Upper lobe of right lung (tissue), 1 donor: ENCODE measurements at regions not wholly inside any gene's neighbourhood (a gene's known extent, or its start where the extent isn't known, plus 50 kb on each side); places are given as distances from the start of the nearest gene placed in this dataset.
"Not testable (repeated sequence)": the region's sequence is repeated elsewhere in the genome, so short reads cannot be mapped to it uniquely, and the experiment has no call there.

Experiments
- ATAC-seq: fragments of 200-7000 bp; cut with Tn5 transposase; one replicate; pipeline ENCODE4 v1.9.1; 2020; ENCODE audit warnings: mild to moderate bottlenecking, moderate library complexity
- DNase-seq: peaks from one replicate; pipeline ENCODE4 v3.0.0-alpha.2; 2020
- H3K27ac ChIP-seq: fragments of 200-600 bp; one replicate; pipeline ENCODE4 v1.8.0; 2022
- H3K27me3 ChIP-seq: fragments of 200-600 bp; one replicate; pipeline ENCODE4 v1.8.0; 2022; ENCODE audit warnings: mild to moderate bottlenecking
- H3K36me3 ChIP-seq: fragments of 200-600 bp; one replicate; pipeline ENCODE4 v1.8.0; 2022
- H3K4me1 ChIP-seq: fragments of 200-600 bp; one replicate; pipeline ENCODE4 v1.8.0; 2022
- H3K4me3 ChIP-seq: fragments of 200-600 bp; one replicate; pipeline ENCODE4 v1.8.0; 2022; ENCODE audit warnings: mild to moderate bottlenecking
- H3K9me3 ChIP-seq: fragments of 200-600 bp; one replicate; pipeline ENCODE4 v1.8.0; 2022
- intact Hi-C: fragments of 100-400 bp; cut with DNase I; formaldehyde crosslinking; loops from one replicate; pipeline ENCODE4 v1.11.0; 2022
- TF ChIP-seq, protein P1 (sequence below): fragments of 200-600 bp; IDR thresholded peaks from one replicate; pipeline ENCODE4 v1.8.0; 2022; ENCODE audit warnings: antibody characterized with exemption
- donor health status: DM: no; HTN: yes; CAD: no; lungs with severe emphysema.

DNA sequence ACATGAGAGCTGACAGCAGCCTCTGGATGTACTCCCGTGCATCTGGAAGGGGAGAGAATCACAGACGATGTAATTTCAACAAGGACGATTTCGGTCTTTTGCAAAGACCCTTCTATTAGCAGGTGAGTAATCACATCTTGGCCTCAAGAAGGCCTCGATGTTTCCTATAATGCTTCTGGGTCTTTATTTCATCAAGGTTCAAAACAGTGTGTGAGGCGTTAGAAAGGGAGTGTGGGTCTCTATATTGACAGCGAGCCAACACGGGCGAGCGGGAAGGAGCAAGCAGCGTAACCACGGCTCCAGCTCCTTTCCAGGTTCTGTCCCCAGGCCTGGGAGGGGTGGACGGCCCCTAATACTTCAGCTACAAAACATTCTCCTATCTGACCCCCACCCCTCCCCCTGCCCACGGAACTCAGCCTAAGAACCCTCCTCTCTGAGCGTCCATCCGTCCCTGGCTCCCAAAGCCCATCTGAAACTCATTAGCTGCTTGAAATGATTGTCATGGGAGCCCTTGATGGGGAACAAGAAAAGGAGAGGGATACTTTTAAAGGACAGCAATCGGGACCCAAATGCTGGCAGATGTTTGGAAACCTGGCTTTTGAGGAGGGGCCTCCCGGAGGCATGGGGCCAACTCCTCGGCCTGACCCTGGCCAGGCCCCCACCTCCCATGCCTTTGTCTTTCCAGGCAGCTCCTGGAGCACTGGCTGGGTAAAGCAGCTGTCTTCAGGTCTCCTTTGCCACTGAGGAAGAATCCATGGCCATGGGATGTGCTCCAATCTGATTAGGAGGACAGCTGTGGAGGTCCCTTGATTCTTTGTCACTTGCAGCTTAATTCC lies 250.8 kb downstream of the FOXD2 start:
- intact Hi-C loops = no loop called here
- no peaks in the 10 kb centered on the region for H3K4me1 ChIP-seq
- ATAC-seq (no peak), DNase-seq (peak; percentile 40)
- H3K9me3 ChIP-seq = no peaks in the 10 kb centered on the region
- H3K4me3 ChIP-seq = no peak overlapping the region
- TF ChIP-seq, protein P1, sequence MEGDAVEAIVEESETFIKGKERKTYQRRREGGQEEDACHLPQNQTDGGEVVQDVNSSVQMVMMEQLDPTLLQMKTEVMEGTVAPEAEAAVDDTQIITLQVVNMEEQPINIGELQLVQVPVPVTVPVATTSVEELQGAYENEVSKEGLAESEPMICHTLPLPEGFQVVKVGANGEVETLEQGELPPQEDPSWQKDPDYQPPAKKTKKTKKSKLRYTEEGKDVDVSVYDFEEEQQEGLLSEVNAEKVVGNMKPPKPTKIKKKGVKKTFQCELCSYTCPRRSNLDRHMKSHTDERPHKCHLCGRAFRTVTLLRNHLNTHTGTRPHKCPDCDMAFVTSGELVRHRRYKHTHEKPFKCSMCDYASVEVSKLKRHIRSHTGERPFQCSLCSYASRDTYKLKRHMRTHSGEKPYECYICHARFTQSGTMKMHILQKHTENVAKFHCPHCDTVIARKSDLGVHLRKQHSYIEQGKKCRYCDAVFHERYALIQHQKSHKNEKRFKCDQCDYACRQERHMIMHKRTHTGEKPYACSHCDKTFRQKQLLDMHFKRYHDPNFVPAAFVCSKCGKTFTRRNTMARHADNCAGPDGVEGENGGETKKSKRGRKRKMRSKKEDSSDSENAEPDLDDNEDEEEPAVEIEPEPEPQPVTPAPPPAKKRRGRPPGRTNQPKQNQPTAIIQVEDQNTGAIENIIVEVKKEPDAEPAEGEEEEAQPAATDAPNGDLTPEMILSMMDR = no peak
- H3K36me3 ChIP-seq = no peaks in the 10 kb centered on the region
- H3K27me3 ChIP-seq = peaks cover 9% of the 10 kb centered on the region
- H3K27ac ChIP-seq = no peak overlapping the region

DNA sequence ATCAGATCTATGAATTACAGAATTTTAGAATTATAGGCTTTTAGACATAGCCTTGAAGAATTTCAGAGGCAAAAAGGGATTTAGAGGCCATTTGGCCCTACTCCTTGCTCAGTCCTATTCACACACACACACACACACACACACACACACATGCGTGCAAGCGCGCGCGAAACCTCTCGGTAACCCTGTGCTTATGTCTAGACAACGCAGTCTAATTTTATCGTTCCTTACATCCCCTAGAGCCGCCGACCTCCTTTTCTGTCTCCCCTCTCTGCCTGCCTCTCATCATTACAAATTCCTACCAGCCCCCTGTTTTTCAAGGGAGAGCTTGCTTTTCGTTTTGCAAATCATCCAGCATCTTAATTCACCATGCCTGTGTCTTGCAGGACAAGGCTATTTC lies 252.1 kb downstream of the FOXD2 start:
- no peaks in the 10 kb centered on the region for H3K36me3 ChIP-seq
- H3K4me1 ChIP-seq = no peaks in the 10 kb centered on the region
- H3K27ac ChIP-seq = no peak overlapping the region
- TF ChIP-seq, protein P1 = no peak
- ATAC-seq (no peak), DNase-seq (peak; percentile 18)
- intact Hi-C loops = no loop called here
- H3K9me3 ChIP-seq = no peaks in the 10 kb centered on the region
- peaks cover 9% of the 10 kb centered on the region for H3K27me3 ChIP-seq
- H3K4me3 ChIP-seq = no peak overlapping the region

DNA sequence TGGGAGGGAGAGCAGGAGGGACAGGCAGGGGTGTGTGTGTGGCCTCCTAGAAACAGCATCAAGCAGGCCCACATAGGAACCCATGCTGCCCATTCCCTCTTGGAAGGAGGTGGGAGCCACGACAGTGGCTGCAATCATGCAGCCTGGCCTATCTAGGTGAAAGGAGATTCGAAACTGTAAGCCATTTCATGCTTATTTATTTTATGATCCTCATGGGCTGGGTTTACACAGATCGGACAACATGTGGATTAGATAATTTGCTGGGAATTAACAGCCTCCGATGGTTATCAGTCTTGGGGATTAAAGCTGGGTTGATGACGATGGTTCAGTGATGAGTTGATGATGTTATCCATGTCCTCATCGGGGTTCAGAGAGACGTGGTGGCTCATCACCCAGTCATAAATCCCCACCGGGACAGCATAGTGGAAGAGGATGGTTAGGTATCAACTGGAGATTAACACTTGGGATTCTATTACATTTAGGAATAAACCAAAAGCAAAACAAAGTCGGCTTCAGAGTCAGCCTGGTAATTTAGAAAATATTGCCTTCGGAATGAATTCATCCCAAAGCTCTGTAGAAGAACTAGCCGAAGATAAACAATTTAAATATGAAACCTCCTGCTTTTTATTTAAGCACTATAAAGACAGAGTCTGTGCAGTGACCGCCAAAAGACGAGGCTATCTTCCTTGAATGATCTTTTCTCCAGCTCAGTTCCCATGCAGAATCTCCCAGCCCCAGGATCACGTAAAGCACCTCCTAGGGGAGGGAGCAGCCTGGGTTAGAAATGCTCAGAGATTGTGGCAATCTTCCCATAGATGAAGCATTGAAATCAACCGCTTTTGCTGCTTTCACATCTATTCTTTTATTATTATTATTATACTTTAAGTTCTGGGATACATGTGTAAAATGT lies 252.8 kb downstream of the FOXD2 start:
- Histone ChIP-seq H3K36me3 (no peaks in the 10 kb centered on the region), H3K4me1 (no peaks in the 10 kb centered on the region), H3K27me3 (peaks cover 9% of the 10 kb centered on the region), H3K27ac (no peak overlapping the region), H3K4me3 (no peak overlapping the region), H3K9me3 (no peaks in the 10 kb centered on the region)
- intact Hi-C loops = no loop called here
- DNase-seq (peak; percentile 11), ATAC-seq (no peak)
- TF ChIP-seq, protein P1 = no peak

DNA sequence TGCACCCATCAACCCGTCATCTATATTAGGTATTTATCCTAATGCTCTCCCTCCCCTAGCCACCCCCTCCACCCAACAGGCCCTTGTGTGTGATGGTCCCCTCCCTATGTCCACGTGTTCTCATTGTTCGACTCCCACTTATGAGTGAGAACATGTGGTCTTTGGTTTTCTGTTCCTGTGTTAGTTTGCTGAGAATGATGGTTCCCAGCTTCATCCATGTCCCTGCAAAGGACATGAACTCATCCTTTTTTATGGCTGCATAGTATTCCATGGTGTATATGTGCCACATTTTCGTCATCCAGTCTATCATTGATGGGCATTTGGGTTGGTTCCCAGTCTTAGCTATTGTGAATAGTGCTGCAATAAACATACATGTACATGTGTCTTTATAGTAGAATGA lies 253.4 kb downstream of the FOXD2 start:
- H3K36me3 ChIP-seq, DNase-seq, ATAC-seq, H3K4me3 ChIP-seq, H3K27me3 ChIP-seq, H3K27ac ChIP-seq, H3K4me1 ChIP-seq, intact Hi-C loops, H3K9me3 ChIP-seq: not testable (repeated sequence)

DNA sequence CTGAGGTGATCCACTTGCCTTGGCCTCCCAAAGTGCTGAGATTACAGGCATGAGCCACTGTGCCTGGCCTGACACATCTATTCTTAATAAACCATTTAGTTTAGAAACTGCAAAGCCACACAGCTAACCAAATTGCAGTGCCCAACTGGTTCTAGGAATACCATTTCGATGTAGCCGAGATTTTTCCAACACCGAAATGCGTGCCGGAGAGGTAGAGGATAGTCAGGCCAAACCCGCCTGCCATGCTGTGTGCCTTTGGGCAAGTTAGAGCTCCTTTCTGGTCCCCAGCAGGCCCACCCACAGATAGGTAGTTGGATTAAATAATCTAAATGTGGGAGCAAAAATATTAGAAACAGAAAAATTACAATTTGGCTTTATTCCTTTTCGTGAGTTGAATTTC lies 254.4 kb downstream of the FOXD2 start:
- TF ChIP-seq, protein P1 = no peak
- no peaks in the 10 kb centered on the region for H3K4me1 ChIP-seq
- no peaks in the 10 kb centered on the region for H3K9me3 ChIP-seq
- DNase-seq = no peak
- H3K4me3 ChIP-seq = no peak overlapping the region
- peaks cover 9% of the 10 kb centered on the region for H3K27me3 ChIP-seq
- no peak for ATAC-seq
- intact Hi-C loops = no loop called here
- no peak overlapping the region for H3K27ac ChIP-seq
- no peaks in the 10 kb centered on the region for H3K36me3 ChIP-seq

DNA sequence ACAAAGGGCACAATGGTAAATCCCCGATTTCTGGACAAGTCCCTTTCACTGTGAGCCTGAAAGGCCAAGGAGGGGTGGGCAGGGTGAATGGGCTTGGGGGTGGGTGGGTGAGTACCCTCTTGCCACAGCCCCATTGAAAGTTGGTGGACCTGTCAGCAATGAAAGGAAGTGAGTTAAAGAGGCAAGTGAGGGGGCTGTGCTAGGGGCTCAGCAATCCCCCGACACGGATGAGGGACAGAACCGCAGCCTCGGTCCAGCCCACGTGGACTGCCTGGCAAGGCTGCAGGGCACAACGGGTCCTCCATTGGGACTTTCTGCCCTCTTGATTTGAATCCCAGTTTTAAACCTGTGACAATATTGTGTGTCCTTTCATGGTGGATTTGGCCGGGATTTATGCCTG lies 255.3 kb downstream of the FOXD2 start:
- ATAC-seq = no peak
- H3K36me3 ChIP-seq = no peaks in the 10 kb centered on the region
- DNase-seq = peak; percentile 38
- no peak overlapping the region for H3K27ac ChIP-seq
- no peaks in the 10 kb centered on the region for H3K4me1 ChIP-seq
- peaks cover 8% of the 10 kb centered on the region for H3K27me3 ChIP-seq
- no peaks in the 10 kb centered on the region for H3K9me3 ChIP-seq
- intact Hi-C loops = no loop called here
- H3K4me3 ChIP-seq = no peak overlapping the region
- TF ChIP-seq, protein P1 = no peak
